ENCODE measurements at regions not wholly inside any gene's neighbourhood (a gene's known extent, or its start where the extent isn't known, plus 50 kb on each side); places are given as distances from the start of the nearest gene placed in this dataset.

GRCh38 chr11:13884158-13884799 lies 78.2 kb upstream of the SPON1 start:
- no peak for DNase-seq (ENCODE audit: extremely low read depth, insufficient read length)
- TF ChIP-seq CTCF (IDR thresholded peaks at IDR 0.05; ENCODE audit: insufficient read depth, low read length, poor library complexity, severe bottlenecking): no peak
- no peak overlapping the region for H3K4me3 ChIP-seq (replicated peaks; ENCODE audit: low read depth, low read length)
- H3K27me3 ChIP-seq (replicated peaks; ENCODE audit: control insufficient read depth, insufficient read depth, low read length): no peaks in the 10 kb centered on the region
- H3K36me3 ChIP-seq (ENCODE audit: control insufficient read depth, insufficient read depth, low read length): no peaks in the 10 kb centered on the region

- H3K36me3 ChIP-seq (ENCODE audit: control insufficient read depth, insufficient read depth, low read length): no peaks in the 10 kb centered on the region
- TF ChIP-seq CTCF (IDR thresholded peaks at IDR 0.05; ENCODE audit: insufficient read depth, low read length, poor library complexity, severe bottlenecking): no peak
- no peak overlapping the region for H3K4me3 ChIP-seq (replicated peaks; ENCODE audit: low read depth, low read length)
- H3K27me3 ChIP-seq (replicated peaks; ENCODE audit: control insufficient read depth, insufficient read depth, low read length): no peaks in the 10 kb centered on the region
- DNase-seq (ENCODE audit: extremely low read depth, insufficient read length): no peak
Observed at GRCh38 chr11:13885083-13885482, 77.4 kb upstream of the SPON1 start.

GRCh38 chr11:13889552-13890249 lies 72.8 kb upstream of the SPON1 start:
- no peak overlapping the region for H3K4me3 ChIP-seq (replicated peaks; ENCODE audit: low read depth, low read length)
- TF ChIP-seq CTCF (IDR thresholded peaks at IDR 0.05; ENCODE audit: insufficient read depth, low read length, poor library complexity, severe bottlenecking): no peak
- H3K36me3 ChIP-seq (ENCODE audit: control insufficient read depth, insufficient read depth, low read length): no peaks in the 10 kb centered on the region
- DNase-seq (ENCODE audit: extremely low read depth, insufficient read length): no peak
- no peaks in the 10 kb centered on the region for H3K27me3 ChIP-seq (replicated peaks; ENCODE audit: control insufficient read depth, insufficient read depth, low read length)

GRCh38 chr11:13891911-13892310 lies 70.6 kb upstream of the SPON1 start:
- Histone ChIP-seq H3K27me3 (replicated peaks; ENCODE audit: control insufficient read depth, insufficient read depth, low read length) (no peaks in the 10 kb centered on the region), H3K4me3 (replicated peaks; ENCODE audit: low read depth, low read length) (no peak overlapping the region), H3K36me3 (ENCODE audit: control insufficient read depth, insufficient read depth, low read length) (no peaks in the 10 kb centered on the region)
- DNase-seq (ENCODE audit: extremely low read depth, insufficient read length): no peak
- TF ChIP-seq CTCF (IDR thresholded peaks at IDR 0.05; ENCODE audit: insufficient read depth, low read length, poor library complexity, severe bottlenecking): no peak

- no peak for DNase-seq (ENCODE audit: extremely low read depth, insufficient read length)
- Histone ChIP-seq H3K36me3 (ENCODE audit: control insufficient read depth, insufficient read depth, low read length) (no peaks in the 10 kb centered on the region), H3K27me3 (replicated peaks; ENCODE audit: control insufficient read depth, insufficient read depth, low read length) (no peaks in the 10 kb centered on the region), H3K4me3 (replicated peaks; ENCODE audit: low read depth, low read length) (no peak overlapping the region)
- no peak for TF ChIP-seq CTCF (IDR thresholded peaks at IDR 0.05; ENCODE audit: insufficient read depth, low read length, poor library complexity, severe bottlenecking)
Observed at GRCh38 chr11:13896175-13896980, 66.1 kb upstream of the SPON1 start.

Data from GM06990 (cell line).